ENCODE measurements at regions not wholly inside any gene's neighbourhood (a gene's known extent, or its start where the extent isn't known, plus 50 kb on each side); places are given as distances from the start of the nearest gene placed in this dataset.

- no peak for DNase-seq (ENCODE audit: low read depth)
Measured at GRCh38 chr15:93553167-93553935, 464.3 kb upstream of the RGMA start.

DNA sequence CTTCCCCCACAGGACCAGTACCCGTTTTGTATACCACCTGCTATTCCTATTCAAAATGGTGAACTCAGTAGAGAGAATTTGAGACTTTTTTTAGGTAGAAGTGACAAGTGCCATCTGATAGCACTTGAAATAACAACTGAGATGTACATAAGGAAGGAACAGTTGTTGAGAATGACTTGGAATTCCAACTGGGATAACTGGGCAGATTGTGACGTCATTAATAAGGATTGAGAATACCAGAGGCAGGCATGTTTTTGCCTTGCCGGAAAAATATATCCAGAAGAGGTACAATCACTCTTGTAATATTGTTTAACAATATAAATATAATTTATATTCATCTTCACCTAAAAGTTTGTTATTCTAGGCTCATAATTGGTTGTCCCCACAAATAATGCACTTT lies 454.1 kb upstream of the RGMA start:
- DNase-seq (ENCODE audit: low read depth), result no peak

DNA sequence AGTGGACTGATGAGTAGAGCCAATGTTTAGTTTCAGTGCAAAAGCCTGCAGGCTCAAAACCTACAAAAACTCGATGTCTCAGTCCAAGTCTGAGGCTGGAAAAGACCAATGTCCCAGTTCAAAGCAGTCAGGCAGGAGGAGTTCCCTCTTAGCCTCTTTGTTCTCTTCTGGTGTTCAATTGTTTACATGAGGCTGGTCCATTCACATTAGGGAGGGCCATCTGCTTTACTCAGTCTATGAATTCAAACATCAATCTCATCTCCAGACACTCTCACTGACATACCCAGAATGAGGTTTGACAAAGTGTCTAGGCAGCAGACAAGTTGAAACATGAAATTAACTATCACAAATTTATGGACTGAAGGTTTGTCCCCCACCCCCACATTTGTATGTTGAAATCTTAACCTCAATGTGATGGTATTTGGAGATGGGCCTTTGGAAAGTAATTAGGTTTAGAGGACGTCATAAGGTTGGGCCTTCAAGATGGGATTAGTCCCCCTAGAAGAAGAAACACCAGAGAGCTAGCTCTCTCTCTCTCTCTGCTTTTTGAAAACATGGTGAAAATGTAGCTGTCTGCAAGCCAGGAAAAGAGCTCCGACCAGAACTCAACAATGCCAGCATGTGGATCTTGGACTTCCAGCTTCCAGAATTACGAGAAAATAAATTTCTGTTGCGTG lies 438.5 kb upstream of the RGMA start:
- DNase-seq (ENCODE audit: low read depth), result no peak

GRCh38 chr15:93524432-93524831 lies 435.4 kb upstream of the RGMA start:
- DNase-seq (ENCODE audit: low read depth), result no peak

DNA sequence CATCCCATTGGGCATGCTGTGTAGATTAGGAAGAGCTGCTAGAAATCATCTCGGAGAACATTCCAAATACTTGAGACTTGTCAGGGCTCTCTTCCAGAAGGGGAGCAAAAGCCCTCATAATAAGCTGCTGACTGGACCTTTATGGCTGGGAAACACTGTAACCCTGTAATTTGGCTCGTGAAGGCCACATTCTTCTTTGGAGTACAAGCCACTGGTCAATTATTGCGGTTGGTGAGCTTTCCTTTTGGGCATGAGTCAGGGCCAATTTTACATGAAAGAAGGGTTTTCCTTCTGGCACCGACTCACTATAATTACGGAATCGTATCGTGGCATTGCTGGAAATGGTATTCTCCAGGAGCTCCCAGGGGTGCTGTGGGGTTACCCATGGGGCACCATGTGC lies 434.5 kb upstream of the RGMA start:
- no peak for DNase-seq (ENCODE audit: low read depth)

DNA sequence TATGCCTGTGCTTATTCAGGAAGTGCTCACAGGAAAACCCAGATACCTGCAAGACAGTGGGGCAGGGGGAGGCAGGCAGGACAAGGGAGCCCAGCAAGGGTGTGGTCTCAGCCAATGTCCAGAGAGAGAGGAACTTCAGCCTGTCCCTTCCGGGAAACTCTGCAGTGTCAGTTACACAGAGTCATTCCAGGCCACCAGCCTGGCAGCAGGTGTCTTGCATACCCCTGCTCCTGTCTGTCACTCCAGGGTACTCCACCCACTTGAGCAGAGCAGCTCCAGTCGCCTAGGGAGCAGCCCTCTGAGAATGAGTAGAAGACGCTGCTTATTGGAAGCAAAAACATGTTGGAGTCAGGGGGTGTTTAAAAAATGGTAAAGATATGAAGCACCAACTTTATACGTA lies 431.2 kb upstream of the RGMA start:
- DNase-seq (ENCODE audit: low read depth), result no peak

- no peak for DNase-seq (ENCODE audit: low read depth)
Measured at GRCh38 chr15:93519599-93519998, 430.6 kb upstream of the RGMA start.

DNA sequence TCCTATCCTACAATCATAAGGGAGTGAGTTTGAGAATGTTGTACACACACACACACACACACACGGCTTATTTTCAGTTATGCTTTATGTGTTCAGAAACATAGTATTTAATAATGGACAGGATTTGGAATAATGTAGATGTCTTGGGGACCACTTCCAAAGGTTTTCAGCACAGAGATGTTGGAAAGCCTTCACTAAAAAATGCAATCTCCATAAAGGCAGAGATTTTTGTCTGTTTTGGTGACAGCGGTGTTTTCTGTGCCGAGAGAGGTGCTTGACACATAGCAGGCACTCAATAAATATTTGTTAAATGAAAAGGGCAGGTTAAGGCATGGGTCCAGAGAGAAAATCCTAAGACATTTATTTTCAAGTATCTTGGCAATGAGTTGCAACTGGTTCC lies 428.2 kb upstream of the RGMA start:
- no peak for DNase-seq (ENCODE audit: low read depth)

DNA sequence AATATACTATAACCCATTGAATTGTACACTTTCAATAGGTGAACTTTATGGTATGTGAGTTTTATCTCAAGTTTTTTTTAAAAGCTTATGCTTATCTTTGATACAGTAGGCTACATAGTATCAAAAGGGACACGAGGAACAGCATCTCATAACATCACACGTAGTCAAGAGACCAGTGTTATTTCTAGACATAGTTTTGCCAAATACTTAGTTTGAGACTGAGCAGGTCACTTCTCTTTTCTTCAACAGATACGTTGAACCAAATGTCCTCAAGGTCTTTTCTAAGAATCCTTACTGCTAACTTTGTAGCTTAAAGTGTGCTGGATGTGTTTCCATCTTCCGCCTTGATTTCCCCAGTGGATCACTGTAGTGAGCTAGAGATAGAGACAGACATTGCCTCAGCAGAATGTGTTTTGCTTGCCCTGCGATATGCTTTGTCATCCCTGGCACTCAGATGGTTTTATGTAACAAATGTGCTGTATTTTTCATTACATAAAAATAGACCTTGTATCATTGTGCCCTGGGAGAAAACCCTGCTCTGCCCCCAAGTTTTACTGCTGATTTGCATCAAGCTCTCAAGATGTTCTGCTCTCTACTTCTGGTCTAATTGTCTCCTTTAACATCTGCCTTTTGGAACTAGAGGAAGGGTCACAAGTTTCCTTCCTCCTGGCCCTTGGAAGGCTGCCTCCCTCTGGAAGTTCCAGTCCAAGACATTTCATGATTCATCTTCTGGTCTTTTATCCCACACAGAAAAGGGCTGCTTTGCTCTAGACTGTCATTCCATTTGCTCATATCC lies 426.4 kb upstream of the RGMA start:
- DNase-seq (ENCODE audit: low read depth), result no peak

- DNase-seq (ENCODE audit: low read depth), result no peak
Measured at GRCh38 chr15:93506646-93507045, 417.6 kb upstream of the RGMA start.

DNA sequence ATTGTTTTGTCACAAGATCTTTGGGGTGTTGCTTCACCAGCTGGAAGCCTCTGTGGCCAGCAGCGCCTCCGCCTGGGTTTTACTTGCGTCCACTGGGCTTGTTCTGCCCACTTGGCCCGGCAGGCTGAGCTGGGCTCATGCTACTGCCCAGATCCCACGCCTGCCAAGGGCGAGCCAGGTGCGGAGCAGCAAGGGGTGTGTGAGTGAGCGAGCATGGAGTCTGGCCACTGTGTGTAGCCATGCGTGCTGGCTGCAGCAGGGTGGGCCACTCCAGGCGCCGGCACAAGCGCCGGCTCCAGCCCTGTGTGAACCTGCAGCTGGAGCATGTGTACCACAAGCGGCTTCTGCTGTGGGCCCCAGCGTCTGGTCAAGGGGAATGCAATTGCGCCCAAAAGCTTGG lies 416.5 kb upstream of the RGMA start:
- DNase-seq (ENCODE audit: low read depth), result no peak

DNA sequence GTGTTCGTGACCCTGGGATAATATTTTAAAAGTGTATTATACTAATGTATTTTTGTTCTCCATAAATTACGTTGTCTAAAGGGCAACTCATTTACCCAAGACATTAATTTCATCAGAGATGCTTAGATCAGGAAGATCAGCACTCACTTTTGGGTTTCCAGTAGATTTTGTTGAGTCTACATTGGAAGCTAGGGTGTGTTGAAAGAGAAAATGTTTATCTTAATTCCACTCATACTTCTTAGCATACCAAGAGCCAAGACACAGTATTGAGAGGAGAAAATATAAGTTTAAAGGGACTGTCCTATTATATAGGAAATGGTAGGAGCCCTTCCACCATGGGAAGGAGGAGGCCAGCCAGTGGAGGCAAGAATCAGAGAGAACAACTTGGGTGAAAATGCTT lies 412.9 kb upstream of the RGMA start:
- no peak for DNase-seq (ENCODE audit: low read depth)

GRCh38 chr15:93500155-93500554 lies 411.1 kb upstream of the RGMA start:
- DNase-seq (ENCODE audit: low read depth), result no peak

DNA sequence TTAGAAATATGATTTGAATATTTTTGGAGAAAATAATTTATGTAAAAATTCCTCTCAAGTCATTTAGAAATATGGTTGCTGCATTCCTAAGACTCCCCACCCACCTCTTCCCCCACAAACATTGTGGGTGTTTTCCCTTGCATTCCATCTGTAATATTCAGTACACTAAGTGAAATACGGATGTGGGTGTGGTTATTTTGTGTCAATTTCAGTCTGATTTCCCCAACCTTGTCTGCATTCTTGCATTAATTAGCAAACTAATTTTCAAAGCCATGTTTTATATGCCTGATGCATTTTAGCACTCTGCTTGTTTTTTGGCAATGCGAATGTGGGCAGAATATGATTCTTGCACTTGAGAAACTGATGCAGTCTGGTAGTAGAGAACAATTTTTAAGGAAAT lies 408.3 kb upstream of the RGMA start:
- no peak for DNase-seq (ENCODE audit: low read depth)

- no peak for DNase-seq (ENCODE audit: low read depth)
Measured at GRCh38 chr15:93496888-93497287, 407.9 kb upstream of the RGMA start.

DNA sequence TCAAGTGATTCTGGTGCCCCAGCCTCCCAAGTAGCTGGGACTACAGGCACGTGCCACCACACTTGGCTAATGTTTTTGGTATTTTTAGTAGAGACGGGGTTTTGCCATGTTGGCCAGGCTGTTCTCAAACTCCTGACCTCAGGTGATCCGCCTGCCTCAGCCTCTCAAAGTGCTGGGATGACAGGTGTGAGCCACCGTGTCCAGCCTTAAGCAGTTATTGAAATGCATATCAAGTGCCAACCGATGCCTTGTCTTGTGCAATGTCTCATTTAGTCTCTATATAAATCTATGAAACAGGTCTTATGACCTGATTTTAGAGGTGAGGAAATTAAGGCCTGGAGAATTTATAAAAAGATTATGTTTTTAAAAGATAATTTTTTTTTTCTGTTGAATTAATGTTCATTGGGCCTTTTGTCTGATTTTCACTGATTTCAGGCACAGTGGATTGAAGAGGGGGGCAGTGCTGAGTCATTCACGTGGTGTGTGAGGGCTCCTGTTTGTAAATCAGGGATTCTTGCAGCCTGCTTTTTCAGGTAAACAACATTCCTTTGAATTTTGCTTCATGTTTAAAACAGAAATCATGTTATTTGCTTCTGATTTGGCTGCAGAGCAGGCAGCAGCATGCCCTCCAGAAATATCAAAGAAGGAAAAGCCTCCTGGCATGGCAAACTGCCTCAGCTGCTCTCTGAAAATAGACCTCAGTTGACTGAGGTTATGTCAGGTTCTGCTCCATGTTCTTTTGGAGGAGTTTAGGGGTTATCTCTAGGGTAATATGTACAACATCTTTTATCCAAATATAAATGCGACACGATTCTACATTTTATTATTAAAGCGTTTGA lies 407.0 kb upstream of the RGMA start:
- DNase-seq (ENCODE audit: low read depth), result no peak

DNA sequence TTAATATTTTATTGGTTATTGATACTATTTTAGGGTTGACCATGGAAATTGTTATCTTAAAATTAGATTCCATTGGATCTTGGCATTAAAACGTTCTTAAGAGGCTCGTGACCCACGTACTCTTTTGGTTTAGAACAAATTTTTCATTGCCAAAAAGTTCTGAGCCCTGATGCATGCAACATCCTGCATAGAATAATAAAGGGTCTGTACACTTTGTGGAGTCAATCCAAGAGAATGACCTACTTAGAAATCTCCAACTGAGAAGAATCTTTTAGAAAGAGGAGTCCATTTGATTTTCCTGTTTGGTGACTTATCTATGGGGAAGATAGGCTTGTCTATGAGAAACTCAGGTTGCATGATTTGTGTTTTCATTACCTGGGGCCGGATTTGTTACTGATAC lies 404.2 kb upstream of the RGMA start:
- DNase-seq (ENCODE audit: low read depth), result no peak

GRCh38 chr15:93491291-93491690 lies 402.3 kb upstream of the RGMA start:
- DNase-seq (ENCODE audit: low read depth), result no peak

DNA sequence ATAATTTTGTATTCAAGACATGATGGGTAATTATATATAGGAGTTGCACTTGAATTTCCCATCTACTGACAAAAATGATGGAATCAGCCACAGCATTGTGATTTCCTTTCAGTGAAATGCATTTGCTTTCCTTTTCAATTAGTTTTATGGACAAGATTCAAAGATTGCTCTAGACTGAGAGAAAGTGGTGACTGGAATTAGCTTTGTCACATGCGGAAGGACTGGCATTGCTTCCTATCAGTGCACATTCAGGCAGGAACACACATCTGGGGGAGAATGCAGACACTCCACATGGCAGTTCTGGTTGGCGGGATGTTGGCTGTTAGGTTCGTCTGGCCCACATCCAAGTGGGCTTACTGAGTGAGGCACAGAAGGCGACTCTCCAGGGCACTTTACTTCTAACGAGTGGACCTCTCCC lies 399.3 kb upstream of the RGMA start:
- no peak for DNase-seq (ENCODE audit: low read depth)

- DNase-seq (ENCODE audit: low read depth), result no peak
Measured at GRCh38 chr15:93486407-93487117, 397.6 kb upstream of the RGMA start.
